GM23338 (cell line): ENCODE measurements at regions not wholly inside any gene's neighbourhood (a gene's known extent, or its start where the extent isn't known, plus 50 kb on each side); places are given as distances from the start of the nearest gene placed in this dataset.

Experiments
- CTCF ChIP-seq, 2 experiments: fragments of 200-600 bp in 1 of 2; sonication (generic) in 1 of 2; conservative IDR thresholded peaks; 2 replicates each; pipeline versions ENCODE4 v1.5.1 to v1.6.1; 2016 to 2017; ENCODE audit warnings: antibody characterized with exemption in 2 of 2, low read depth in 2 of 2, mild to moderate bottlenecking in 2 of 2, moderate library complexity in 1 of 2
- ETS1 ChIP-seq: IDR thresholded peaks from 2 replicates; pipeline ENCODE4 v1.6.1; 2016; ENCODE audit warnings: antibody characterized with exemption
- EZH2 ChIP-seq: fragments of 200-600 bp; sonication (generic); IDR thresholded peaks from one replicate; pipeline ENCODE4 v1.8.0; 2017; ENCODE audit warnings: antibody characterized with exemption, mild to moderate bottlenecking, low read depth; ENCODE audit not compliant: unreplicated experiment
- EZH2phosphoT487 ChIP-seq: fragments of 200-600 bp; sonication (generic); IDR thresholded peaks from one replicate; pipeline ENCODE4 v1.8.1; 2018; ENCODE audit warnings: antibody characterized with exemption; ENCODE audit not compliant: unreplicated experiment
- JUNB ChIP-seq: IDR thresholded peaks from one replicate; pipeline ENCODE4 v1.6.1; 2016; ENCODE audit warnings: antibody characterized with exemption; ENCODE audit not compliant: unreplicated experiment
- NANOG ChIP-seq: IDR thresholded peaks from 2 replicates; pipeline ENCODE4 v1.6.1; 2016; ENCODE audit warnings: antibody characterized with exemption, borderline replicate concordance
- POLR2AphosphoS5 ChIP-seq: IDR thresholded peaks from 2 replicates; pipeline ENCODE4 v1.6.1; 2016; ENCODE audit warnings: antibody characterized with exemption, low read depth
- REST ChIP-seq: IDR thresholded peaks from one replicate; pipeline ENCODE4 v1.6.1; 2018; ENCODE audit warnings: antibody characterized with exemption; ENCODE audit not compliant: unreplicated experiment

GRCh38 chr1:18007391-18008041, 100.1 kb upstream of the IGSF21 start:
- TF ChIP-seq CTCF (conservative IDR thresholded peaks at IDR 0.05; ENCODE audit: low read depth in 2 of 2): no peak
- no peak for TF ChIP-seq EZH2
- no peak for TF ChIP-seq ETS1
- no peak for TF ChIP-seq POLR2AphosphoS5
- TF ChIP-seq NANOG: no peak
- no peak for TF ChIP-seq REST
- TF ChIP-seq EZH2phosphoT487: no peak
- TF ChIP-seq JUNB: no peak
